ENCODE measurements at regions not wholly inside any gene's neighbourhood (a gene's known extent, or its start where the extent isn't known, plus 50 kb on each side); places are given as distances from the start of the nearest gene placed in this dataset.

GRCh38 chr5:179494774-179495526 is 55.4 kb upstream of the RUFY1 start:
- BruUV-seq (replicated peaks): no TSS peak
- intact Hi-C loops (cut with micrococcal nuclease; ENCODE audit: unreplicated experiment): loop anchor here (1.0 kb wide), 1 partner anchor 328 kb away; no protein-coding TSS in a partner anchor
- CTCF ChIA-PET (ENCODE audit: unreplicated experiment): no interaction called here

GRCh38 chr5:179488975-179489374 is 61.4 kb upstream of the RUFY1 start:
- H3K9me3 ChIP-seq (ENCODE audit: low read length): no peaks in the 10 kb centered on the region
- no peak overlapping the region for H3K27ac ChIP-seq (ENCODE audit: low read depth, low read length, poor library complexity, severe bottlenecking)
- H3K4me1 ChIP-seq (ENCODE audit: insufficient read depth, low read length, poor library complexity, severe bottlenecking): no peaks in the 10 kb centered on the region
- DNase-seq (ENCODE audit: low spot score): no peak
- no peaks in the 10 kb centered on the region for H3K9me2 ChIP-seq (ENCODE audit: insufficient read depth, low read length)
- H3K4me2 ChIP-seq (ENCODE audit: low read length): no peak overlapping the region
- no peaks in the 10 kb centered on the region for H4K20me1 ChIP-seq (ENCODE audit: insufficient read depth, low read length)
- intact Hi-C loops (cut with micrococcal nuclease; ENCODE audit: unreplicated experiment): no loop called here
- POLR2A ChIA-PET: no interaction called here
- no peaks in the 10 kb centered on the region for H3K36me3 ChIP-seq (ENCODE audit: insufficient read depth, low read length)
- CTCF ChIA-PET (ENCODE audit: unreplicated experiment): no interaction called here
- no peak overlapping the region for H3K4me3 ChIP-seq (ENCODE audit: low read depth, low read length, poor library complexity, severe bottlenecking)
- TF ChIP-seq, protein P1, sequence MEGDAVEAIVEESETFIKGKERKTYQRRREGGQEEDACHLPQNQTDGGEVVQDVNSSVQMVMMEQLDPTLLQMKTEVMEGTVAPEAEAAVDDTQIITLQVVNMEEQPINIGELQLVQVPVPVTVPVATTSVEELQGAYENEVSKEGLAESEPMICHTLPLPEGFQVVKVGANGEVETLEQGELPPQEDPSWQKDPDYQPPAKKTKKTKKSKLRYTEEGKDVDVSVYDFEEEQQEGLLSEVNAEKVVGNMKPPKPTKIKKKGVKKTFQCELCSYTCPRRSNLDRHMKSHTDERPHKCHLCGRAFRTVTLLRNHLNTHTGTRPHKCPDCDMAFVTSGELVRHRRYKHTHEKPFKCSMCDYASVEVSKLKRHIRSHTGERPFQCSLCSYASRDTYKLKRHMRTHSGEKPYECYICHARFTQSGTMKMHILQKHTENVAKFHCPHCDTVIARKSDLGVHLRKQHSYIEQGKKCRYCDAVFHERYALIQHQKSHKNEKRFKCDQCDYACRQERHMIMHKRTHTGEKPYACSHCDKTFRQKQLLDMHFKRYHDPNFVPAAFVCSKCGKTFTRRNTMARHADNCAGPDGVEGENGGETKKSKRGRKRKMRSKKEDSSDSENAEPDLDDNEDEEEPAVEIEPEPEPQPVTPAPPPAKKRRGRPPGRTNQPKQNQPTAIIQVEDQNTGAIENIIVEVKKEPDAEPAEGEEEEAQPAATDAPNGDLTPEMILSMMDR (conservative IDR thresholded peaks at IDR 0.05; ENCODE audit: low read length): no peak
- no peak for TF ChIP-seq EZH2phosphoT487 (IDR thresholded peaks at IDR 0.05; ENCODE audit: borderline replicate concordance, low read depth, low read length)
- no TSS peak for BruUV-seq (replicated peaks)
- H2AFZ ChIP-seq (ENCODE audit: low read length): no peak overlapping the region
- H3K79me2 ChIP-seq (ENCODE audit: insufficient read depth, low read depth, low read length): no peaks in the 10 kb centered on the region

More at GRCh38 chr5:179494774-179495526, 55.4 kb upstream of the RUFY1 start:
- Histone ChIP-seq H3K4me3 (ENCODE audit: low read depth, low read length, poor library complexity, severe bottlenecking) (no peak overlapping the region), H3K79me2 (ENCODE audit: insufficient read depth, low read depth, low read length) (no peaks in the 10 kb centered on the region), H3K9me3 (ENCODE audit: low read length) (no peaks in the 10 kb centered on the region), H3K4me1 (ENCODE audit: insufficient read depth, low read length, poor library complexity, severe bottlenecking) (no peaks in the 10 kb centered on the region), H3K27ac (ENCODE audit: low read depth, low read length, poor library complexity, severe bottlenecking) (no peak overlapping the region), H2AFZ (ENCODE audit: low read length) (no peak overlapping the region), H3K36me3 (ENCODE audit: insufficient read depth, low read length) (no peaks in the 10 kb centered on the region), H3K4me2 (ENCODE audit: low read length) (no peak overlapping the region), H3K9me2 (ENCODE audit: insufficient read depth, low read length) (no peaks in the 10 kb centered on the region), H4K20me1 (ENCODE audit: insufficient read depth, low read length) (no peaks in the 10 kb centered on the region)
- no peak for DNase-seq (ENCODE audit: low spot score)
- no peak for TF ChIP-seq EZH2phosphoT487 (IDR thresholded peaks at IDR 0.05; ENCODE audit: borderline replicate concordance, low read depth, low read length)
- TF ChIP-seq, protein P1 (conservative IDR thresholded peaks at IDR 0.05; ENCODE audit: low read length): no peak
- POLR2A ChIA-PET: no interaction called here

DNA sequence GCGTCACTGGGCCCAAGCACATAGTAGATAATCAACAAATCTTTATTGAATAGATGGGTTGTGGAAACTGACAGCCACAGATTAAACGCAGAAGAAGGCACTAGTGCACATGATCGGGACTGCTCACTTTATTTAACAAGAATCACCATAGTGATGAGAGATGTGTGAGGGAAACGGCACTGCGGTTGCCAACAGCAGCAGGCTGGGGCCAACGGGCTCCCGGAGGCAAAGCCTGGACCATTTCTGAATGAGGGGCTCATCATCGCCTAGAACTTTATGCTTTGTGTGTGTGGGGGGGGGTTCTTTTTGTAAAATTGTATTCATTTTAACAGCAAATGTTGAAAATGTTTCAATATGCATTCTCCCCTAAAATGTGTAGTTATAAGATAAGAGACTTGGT is 61.9 kb upstream of the RUFY1 start:
- Histone ChIP-seq H3K27ac (ENCODE audit: low read depth, low read length, poor library complexity, severe bottlenecking) (no peak overlapping the region), H3K9me3 (ENCODE audit: low read length) (no peaks in the 10 kb centered on the region), H3K4me2 (ENCODE audit: low read length) (no peak overlapping the region), H3K9me2 (ENCODE audit: insufficient read depth, low read length) (no peaks in the 10 kb centered on the region), H3K4me1 (ENCODE audit: insufficient read depth, low read length, poor library complexity, severe bottlenecking) (no peaks in the 10 kb centered on the region), H3K79me2 (ENCODE audit: insufficient read depth, low read depth, low read length) (no peaks in the 10 kb centered on the region), H3K36me3 (ENCODE audit: insufficient read depth, low read length) (no peaks in the 10 kb centered on the region), H4K20me1 (ENCODE audit: insufficient read depth, low read length) (no peaks in the 10 kb centered on the region), H2AFZ (ENCODE audit: low read length) (no peak overlapping the region), H3K4me3 (ENCODE audit: low read depth, low read length, poor library complexity, severe bottlenecking) (no peak overlapping the region)
- BruUV-seq (replicated peaks): no TSS peak
- CTCF ChIA-PET (ENCODE audit: unreplicated experiment): no interaction called here
- intact Hi-C loops (cut with micrococcal nuclease; ENCODE audit: unreplicated experiment): no loop called here
- no peak for DNase-seq (ENCODE audit: low spot score)
- POLR2A ChIA-PET: no interaction called here
- TF ChIP-seq EZH2phosphoT487 (IDR thresholded peaks at IDR 0.05; ENCODE audit: borderline replicate concordance, low read depth, low read length): no peak
- TF ChIP-seq, protein P1 (conservative IDR thresholded peaks at IDR 0.05; ENCODE audit: low read length): no peak

Measured in OCI-LY7 (cell line).